Erythroblast (primary cell): ENCODE measurements at regions not wholly inside any gene's neighbourhood (a gene's known extent, or its start where the extent isn't known, plus 50 kb on each side); places are given as distances from the start of the nearest gene placed in this dataset.

Experiments
- GATA1 ChIP-seq: IDR thresholded peaks from 2 replicates; pipeline ENCODE4 v1.6.1; 2011; ENCODE audit warnings: low read depth, mild to moderate bottlenecking, control low read depth, low read length, moderate library complexity
- POLR2A ChIP-seq: IDR thresholded peaks from 2 replicates; pipeline ENCODE4 v1.6.1; 2011; ENCODE audit warnings: mild to moderate bottlenecking, low read length

GRCh38 chr15:58377193-58377592, 54.6 kb upstream of the LIPC start:
- TF ChIP-seq POLR2A (no peak), GATA1 (no peak)
